T47D (cell line): ENCODE measurements at regions not wholly inside any gene's neighbourhood (a gene's known extent, or its start where the extent isn't known, plus 50 kb on each side); places are given as distances from the start of the nearest gene placed in this dataset.

ENCODE experiments used
- DNase-seq, 2 experiments: peaks; one replicate each; pipeline versions ENCODE4 v3.0.0 to v3.0.0-alpha.2; 2011 to 2012; ENCODE audit warnings: low read depth in 1 of 2, low spot score in 1 of 2
- JUND ChIP-seq: IDR thresholded peaks from 2 replicates; pipeline ENCODE4 v1.6.1; 2012; ENCODE audit warnings: low read depth
- in situ Hi-C: cut with HindIII; loops from 2 replicates; pipeline ENCODE4 v1.10.0; 2016; ENCODE audit warnings: low sequenced_read_pairs, low pct_unique_long_range_greater_than_20kb

GRCh38 chr7:17521437-17521836, 223.0 kb downstream of the AHR start:
- in situ Hi-C loops: no loop called here
- TF ChIP-seq JUND: no peak
- no peak for DNase-seq

GRCh38 chr7:17523813-17524739, 225.6 kb downstream of the AHR start:
- DNase-seq: no peak
- in situ Hi-C loops: no loop called here
- TF ChIP-seq JUND: no peak

- DNase-seq: no peak
- no peak for TF ChIP-seq JUND
- in situ Hi-C loops: no loop called here
Measured at GRCh38 chr7:17524746-17525145, 226.3 kb downstream of the AHR start.

- in situ Hi-C loops: no loop called here
- DNase-seq: no peak
- no peak for TF ChIP-seq JUND
Measured at GRCh38 chr7:17526621-17527020, 228.2 kb downstream of the AHR start.

GRCh38 chr7:17528636-17529035, 230.2 kb downstream of the AHR start:
- TF ChIP-seq JUND: no peak
- in situ Hi-C loops: no loop called here
- no peak for DNase-seq

DNA sequence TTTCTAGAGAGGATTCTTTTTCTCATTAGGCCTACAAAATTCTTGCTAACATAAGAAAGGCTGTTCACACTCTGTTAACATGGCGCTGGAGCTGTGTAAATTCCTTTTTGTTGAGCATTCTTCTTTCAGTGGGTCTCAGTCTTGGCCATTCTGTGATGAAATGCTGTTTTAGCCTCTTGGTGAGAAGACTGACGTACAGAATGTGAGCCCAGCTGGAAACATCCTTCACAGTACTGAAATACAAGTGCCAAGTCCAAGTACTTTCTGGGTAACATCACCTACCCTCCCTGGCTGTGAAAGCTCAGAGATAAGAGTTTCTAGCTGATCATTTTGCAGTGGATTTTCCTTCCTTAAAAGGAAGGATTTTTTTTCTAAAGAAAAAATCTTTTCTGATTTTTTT, 231.8 kb downstream of the AHR start:
- no peak for TF ChIP-seq JUND
- in situ Hi-C loops: no loop called here
- no peak for DNase-seq

DNA sequence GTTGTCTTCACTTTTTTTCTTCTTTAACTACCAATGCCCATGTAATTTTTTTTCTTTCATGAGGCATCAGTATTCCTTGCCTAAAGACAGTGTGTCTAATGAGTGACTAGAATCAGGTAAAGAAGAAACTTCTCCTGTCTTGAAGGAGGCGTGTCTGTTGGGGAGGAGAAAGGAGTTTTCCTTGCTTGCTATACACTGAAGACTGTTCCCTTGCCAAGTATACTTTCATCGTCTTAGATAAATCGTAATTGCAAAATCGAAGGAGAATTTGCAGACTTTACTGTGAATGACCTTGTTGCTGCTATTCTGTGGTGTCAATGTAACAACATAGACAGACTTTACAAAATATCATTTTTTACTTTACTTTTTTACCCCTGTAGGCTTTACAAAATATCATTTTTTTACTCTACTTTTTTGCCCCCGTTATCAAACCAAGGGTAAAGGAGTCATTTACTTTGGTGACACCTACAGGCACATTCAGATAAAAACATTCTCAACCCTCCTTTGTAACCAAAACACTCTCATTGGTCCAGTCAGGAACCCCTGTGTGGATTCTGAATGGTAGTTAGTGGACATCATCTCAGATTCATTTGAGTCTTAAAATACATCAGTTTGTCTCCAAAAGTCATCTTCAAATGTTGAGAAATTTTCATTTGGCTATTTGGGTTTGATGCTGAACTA, 232.4 kb downstream of the AHR start:
- in situ Hi-C loops: no loop called here
- DNase-seq: peak in 1 of 2 experiments; percentile 24
- TF ChIP-seq JUND: no peak

DNA sequence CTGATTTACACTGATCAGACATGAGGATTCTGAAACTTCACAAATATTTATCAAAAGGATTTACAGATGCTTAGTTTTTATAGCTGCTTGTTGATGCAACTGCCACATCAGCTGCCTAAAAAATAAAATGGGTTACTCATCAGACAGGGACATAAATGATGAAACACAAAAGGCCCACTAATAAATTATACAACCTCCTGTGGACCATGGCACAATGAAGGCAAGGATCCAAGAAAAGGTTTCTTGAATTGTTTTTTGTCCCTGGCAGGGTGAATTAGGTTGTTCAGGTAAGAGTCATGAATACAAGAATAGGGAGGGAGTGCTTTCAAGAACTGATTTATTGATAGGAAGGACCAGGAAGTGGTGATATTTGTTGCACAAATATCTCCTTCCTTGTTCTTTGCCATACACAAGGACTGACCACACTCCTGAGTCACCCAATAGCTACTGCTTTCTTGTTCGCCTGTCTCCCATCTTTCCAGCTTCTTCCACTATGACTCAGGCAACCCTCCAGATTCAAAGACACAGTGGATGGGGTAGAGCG, 234.5 kb downstream of the AHR start:
- no peak for TF ChIP-seq JUND
- peak in 1 of 2 experiments; percentile 47 for DNase-seq
- in situ Hi-C loops: no loop called here

DNA sequence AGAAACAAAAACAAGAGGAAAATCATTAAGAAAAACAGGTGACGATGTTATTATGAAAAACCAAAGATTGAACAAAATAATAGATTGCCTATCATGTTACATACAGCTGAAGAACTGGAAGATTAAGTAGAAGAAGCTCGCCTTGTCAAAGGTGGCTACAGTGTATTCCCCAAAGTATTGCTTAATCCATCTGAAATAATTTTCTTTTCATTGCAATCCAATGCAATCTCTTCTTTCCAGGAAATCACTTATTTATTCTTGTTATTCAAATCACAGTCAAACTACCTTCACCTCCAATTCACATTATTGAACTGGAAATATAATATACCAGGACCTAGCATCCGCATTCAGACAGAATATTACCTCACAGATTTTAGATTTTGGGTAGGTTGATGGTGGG, 235.9 kb downstream of the AHR start:
- DNase-seq: no peak
- in situ Hi-C loops: no loop called here
- TF ChIP-seq JUND: no peak

GRCh38 chr7:17535776-17536175, 237.3 kb downstream of the AHR start:
- in situ Hi-C loops: no loop called here
- no peak for DNase-seq

DNA sequence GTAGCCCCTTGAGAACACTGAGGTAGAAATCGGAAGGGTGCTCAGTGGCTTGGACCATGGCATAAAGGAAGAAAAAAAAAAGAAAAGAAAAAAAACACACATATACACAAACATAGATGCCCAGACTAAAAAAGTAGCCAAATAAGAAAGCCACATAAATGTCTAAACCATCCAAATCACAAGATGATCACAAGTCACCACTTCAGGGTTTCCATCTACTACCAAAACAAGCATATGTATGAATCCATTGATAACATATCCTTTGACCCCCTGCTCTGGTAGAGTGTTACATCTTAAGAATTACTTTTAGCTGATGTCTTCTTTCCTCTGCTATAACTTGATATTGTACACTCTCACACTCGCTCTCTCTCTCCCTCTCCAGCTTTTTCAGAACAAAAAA, 245.9 kb downstream of the AHR start:
- no peak for DNase-seq
- TF ChIP-seq JUND: no peak
- in situ Hi-C loops: no loop called here

More at GRCh38 chr7:17535776-17536175, 237.3 kb downstream of the AHR start:
- no peak for TF ChIP-seq JUND

- DNase-seq: no peak
- TF ChIP-seq JUND: no peak
- in situ Hi-C loops: no loop called here
Measured at GRCh38 chr7:17545348-17545747, 246.9 kb downstream of the AHR start.

DNA sequence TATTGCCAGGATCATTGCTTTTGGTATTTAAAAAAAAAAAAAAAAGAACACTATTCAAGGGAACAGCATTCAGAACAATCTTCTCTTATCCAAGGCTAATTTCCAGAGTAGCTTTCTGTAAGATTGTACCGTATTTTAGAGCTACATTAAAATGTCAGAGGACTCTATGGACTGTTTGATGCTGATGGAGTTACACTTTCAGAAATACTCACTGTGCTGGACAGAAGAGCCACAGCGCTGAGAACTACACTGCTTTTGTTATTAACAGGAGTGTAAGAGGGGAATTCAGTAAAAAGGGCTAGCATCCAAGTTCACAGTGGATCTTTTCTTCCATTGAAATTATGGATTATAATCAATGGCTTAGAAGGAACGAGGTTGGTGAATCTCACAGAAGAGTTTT, 247.7 kb downstream of the AHR start:
- no peak for DNase-seq
- TF ChIP-seq JUND: no peak
- in situ Hi-C loops: no loop called here
